Activated T-cell treated with anti-CD3 and anti-CD28 coated beads, Interleukin-2, amount 50 U/mL, for 24 hours (primary cell): ENCODE measurements at regions not wholly inside any gene's neighbourhood (a gene's known extent, or its start where the extent isn't known, plus 50 kb on each side); places are given as distances from the start of the nearest gene placed in this dataset.

Experiments used
- DNase-seq: peaks from one replicate; pipeline ENCODE4 v3.0.0-alpha.2; 2020
- H3K27ac Mint-ChIP-seq: 2 replicates; pipeline ENCODE4 v1.8.0; 2020; ENCODE audit warnings: mild to moderate bottlenecking, mixed read lengths
- H3K27me3 Mint-ChIP-seq: 2 replicates; pipeline ENCODE4 v1.8.0; 2020; ENCODE audit warnings: mixed read lengths
- H3K36me3 Mint-ChIP-seq: 2 replicates; pipeline ENCODE4 v1.8.0; 2020; ENCODE audit warnings: low read depth, mixed read lengths
- H3K4me1 Mint-ChIP-seq: 2 replicates; pipeline ENCODE4 v1.8.0; 2020; ENCODE audit warnings: low read depth, mixed read lengths
- H3K4me3 Mint-ChIP-seq: 2 replicates; pipeline ENCODE4 v1.8.0; 2020; ENCODE audit warnings: mild to moderate bottlenecking, moderate library complexity, mixed read lengths
- H3K9me3 Mint-ChIP-seq: 2 replicates; pipeline ENCODE4 v1.8.0; 2020; ENCODE audit warnings: mixed read lengths

DNA sequence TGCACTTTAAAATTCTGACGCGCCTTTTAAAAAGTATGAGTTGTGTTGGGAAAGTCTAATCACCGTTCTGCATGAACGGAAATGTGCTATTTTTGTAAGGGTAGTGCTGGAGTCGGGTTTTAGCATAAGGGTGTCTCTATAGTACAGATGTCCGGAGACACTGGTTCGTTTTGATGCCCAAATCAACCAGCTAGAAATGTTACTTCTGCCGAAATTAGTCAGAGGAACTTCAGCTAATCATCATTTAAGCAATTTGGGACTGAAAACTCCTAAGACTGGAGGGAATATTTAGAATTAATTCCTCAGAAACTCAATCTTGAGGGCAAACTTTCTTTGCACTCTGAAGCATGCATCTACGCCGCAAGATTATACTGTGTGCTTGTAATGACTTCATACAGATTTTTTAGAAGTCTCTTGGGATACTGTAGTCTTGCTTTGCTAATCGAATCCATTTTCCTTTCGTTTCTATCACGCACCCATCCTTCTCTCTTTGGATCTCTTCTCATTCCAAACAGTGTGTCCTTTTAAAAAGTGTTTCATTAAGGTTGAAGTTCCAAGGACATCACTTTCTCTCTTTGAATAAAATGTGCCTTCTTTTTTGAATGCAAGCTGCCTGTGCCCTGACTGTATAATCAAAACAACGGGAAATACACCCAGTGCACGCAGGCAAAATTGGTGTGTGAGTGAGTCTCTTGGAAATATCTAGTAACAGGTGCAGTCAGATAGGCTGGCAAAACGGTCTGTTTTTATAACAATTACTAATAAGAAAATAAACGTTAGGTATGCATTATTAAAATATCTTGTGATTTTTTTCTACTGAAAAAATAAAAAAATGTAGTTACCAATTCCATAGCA is 270.9 kb upstream of the TCF4 start:
- DNase-seq: no peak
- Mint-ChIP-seq H3K27me3 (no peaks in the 10 kb centered on the region), H3K4me3 (no peak overlapping the region), H3K27ac (no peak overlapping the region), H3K36me3 (no peaks in the 10 kb centered on the region), H3K4me1 (no peaks in the 10 kb centered on the region), H3K9me3 (peaks cover 3% of the 10 kb centered on the region)

DNA sequence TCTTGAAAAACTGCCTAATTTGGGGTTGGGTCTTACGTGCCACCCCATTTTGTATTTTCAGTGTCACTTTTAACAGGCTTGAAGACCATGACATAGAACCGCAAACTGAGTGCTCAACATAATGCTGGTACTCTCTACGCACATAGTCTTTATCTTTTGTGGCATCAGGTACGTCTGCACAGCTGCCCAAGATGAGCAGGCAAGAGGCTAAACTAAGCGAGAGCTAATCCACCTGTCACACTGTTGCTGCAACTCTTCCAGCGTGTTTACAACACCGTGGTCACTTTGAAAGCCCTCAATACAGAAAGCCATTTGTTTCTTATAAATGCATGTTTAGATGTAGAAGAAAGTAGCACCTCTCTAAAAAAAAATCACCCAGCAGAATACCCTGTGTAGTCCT is 270.0 kb upstream of the TCF4 start:
- no peaks in the 10 kb centered on the region for H3K27me3 Mint-ChIP-seq
- DNase-seq: no peak
- H3K27ac Mint-ChIP-seq: no peak overlapping the region
- no peaks in the 10 kb centered on the region for H3K9me3 Mint-ChIP-seq
- H3K4me3 Mint-ChIP-seq: no peak overlapping the region
- H3K36me3 Mint-ChIP-seq: no peaks in the 10 kb centered on the region
- H3K4me1 Mint-ChIP-seq: no peaks in the 10 kb centered on the region

DNA sequence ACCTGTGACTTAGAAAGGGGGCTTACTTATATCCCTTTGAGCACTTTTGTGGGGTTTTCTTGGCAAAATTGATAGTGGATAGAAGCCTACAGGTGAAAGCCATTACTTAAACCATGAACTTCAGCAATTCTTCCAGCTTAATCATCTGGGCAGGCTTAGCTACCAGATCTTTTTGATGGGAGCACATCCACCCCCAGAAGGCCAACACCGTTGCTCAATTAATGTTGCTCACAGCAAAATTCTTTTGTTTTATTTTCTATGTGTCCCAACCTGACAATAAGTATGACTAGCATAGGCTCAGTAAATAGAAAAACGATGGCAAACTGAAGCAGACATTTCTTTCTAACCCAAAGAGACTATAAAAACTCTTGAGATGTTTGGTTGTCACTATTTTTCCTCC is 269.4 kb upstream of the TCF4 start:
- Mint-ChIP-seq H3K4me1 (no peaks in the 10 kb centered on the region), H3K27me3 (no peaks in the 10 kb centered on the region), H3K4me3 (no peak overlapping the region), H3K36me3 (no peaks in the 10 kb centered on the region), H3K9me3 (peaks cover 2% of the 10 kb centered on the region), H3K27ac (no peak overlapping the region)
- DNase-seq: no peak

DNA sequence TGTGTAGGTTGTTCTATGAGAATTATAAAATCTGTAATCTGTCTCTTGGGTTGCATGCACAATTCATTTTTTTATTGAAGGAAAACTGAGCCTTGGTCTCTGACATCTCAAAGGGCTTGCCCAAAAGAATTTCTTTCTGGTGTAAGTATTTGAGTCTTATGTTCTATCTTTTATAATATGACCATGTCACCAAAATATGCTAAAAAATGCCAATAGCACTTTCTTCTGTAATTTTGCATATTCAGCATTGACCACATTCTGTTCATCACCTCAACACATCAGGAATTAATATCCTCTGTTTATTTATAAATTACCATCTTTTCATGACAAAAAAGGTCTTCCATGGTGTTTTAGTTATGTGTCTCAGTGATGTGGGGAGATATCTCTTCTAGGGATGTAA is 268.7 kb upstream of the TCF4 start:
- Mint-ChIP-seq H3K9me3 (peaks cover 2% of the 10 kb centered on the region), H3K4me3 (no peak overlapping the region), H3K27ac (no peak overlapping the region), H3K27me3 (no peaks in the 10 kb centered on the region), H3K36me3 (no peaks in the 10 kb centered on the region), H3K4me1 (no peaks in the 10 kb centered on the region)
- DNase-seq: no peak

DNA sequence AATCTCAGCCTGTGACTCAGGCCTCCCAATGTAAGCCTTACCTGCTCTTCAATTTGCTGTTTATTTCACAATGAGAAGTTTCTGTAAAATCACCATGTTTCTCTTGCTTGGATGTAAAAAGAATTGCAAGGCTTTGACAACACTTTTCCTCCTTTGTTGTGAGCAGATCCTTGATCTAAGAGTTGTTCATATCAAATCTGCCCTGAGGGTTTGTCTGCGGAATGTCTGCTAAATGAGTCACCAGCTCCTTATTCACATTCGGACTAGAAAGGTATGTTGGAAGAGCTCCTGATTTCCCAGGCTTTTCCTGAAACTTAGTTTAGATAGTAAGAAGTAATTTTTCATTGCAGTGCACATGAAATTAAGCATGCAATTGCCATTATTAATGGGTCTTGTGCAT is 268.2 kb upstream of the TCF4 start:
- no peak for DNase-seq
- Mint-ChIP-seq H3K27ac (no peak overlapping the region), H3K9me3 (peaks cover 2% of the 10 kb centered on the region), H3K4me3 (no peak overlapping the region), H3K4me1 (no peaks in the 10 kb centered on the region), H3K36me3 (no peaks in the 10 kb centered on the region), H3K27me3 (no peaks in the 10 kb centered on the region)

DNA sequence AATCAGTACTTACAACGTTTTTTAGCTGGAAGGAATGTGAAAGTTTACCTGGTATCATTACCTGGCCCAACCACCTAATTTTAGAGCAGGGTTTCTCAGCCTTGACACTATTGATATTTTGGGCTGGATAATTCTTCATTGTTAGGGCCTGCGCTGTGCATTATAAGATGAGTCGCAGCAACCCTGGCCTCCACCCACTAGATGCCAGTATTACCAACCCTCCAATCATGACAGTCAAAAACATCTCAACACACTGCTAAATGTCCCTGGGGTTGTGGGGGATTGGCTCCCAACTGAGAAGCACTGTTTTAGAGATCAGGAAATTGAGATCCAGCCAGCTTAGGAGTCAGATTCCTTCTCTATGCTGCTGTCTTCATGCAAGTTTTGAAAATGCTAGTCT is 265.3 kb upstream of the TCF4 start:
- Mint-ChIP-seq H3K4me1 (no peaks in the 10 kb centered on the region), H3K9me3 (peaks cover 4% of the 10 kb centered on the region), H3K4me3 (no peak overlapping the region), H3K27me3 (no peaks in the 10 kb centered on the region), H3K36me3 (no peaks in the 10 kb centered on the region), H3K27ac (no peak overlapping the region)
- DNase-seq: no peak

DNA sequence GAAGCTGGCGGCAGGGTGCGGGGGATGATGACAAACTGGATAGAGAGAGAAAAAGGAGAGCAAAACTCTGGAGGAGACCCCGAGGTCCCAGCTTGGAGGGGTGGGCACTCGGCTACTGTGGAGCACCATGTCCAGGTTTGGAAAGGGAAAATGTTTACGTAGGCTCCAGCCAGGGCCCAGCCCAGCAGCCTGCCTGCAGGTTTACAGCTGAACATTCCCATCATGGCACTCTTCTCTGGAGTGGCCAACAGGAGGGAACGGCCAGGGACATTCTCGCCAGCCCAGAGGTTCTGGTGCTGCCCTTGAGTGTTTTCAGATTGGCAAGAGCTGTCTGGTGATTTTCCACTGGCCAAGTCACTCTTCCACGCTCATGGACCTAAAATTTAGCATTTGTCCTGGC is 262.9 kb upstream of the TCF4 start:
- Mint-ChIP-seq H3K27ac (no peak overlapping the region), H3K4me1 (no peaks in the 10 kb centered on the region), H3K27me3 (no peaks in the 10 kb centered on the region), H3K9me3 (peaks cover 4% of the 10 kb centered on the region), H3K4me3 (no peak overlapping the region), H3K36me3 (no peaks in the 10 kb centered on the region)
- DNase-seq: no peak

DNA sequence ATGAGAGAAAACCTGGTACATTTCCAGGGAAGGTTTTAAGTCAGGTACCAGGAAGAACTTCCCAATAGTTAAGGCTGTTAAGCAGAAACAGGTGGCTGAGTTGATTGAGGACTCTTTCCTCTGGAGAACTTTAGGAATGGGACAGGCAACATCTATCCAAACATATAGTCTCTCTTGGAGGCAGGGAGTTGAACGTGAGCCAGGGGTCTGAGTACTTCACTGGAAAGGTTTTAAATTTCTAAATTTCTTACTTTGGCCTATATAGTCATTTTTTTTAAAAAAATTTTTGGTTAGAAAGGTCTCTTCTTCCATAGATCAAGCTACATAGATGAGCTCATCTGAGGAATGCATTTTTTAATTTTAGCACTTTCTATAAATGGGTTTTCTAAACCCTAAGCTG is 261.4 kb upstream of the TCF4 start:
- no peak for DNase-seq
- no peaks in the 10 kb centered on the region for H3K4me1 Mint-ChIP-seq
- no peak overlapping the region for H3K4me3 Mint-ChIP-seq
- H3K27me3 Mint-ChIP-seq: no peaks in the 10 kb centered on the region
- H3K27ac Mint-ChIP-seq: no peak overlapping the region
- H3K36me3 Mint-ChIP-seq: no peaks in the 10 kb centered on the region
- H3K9me3 Mint-ChIP-seq: peaks cover 4% of the 10 kb centered on the region

DNA sequence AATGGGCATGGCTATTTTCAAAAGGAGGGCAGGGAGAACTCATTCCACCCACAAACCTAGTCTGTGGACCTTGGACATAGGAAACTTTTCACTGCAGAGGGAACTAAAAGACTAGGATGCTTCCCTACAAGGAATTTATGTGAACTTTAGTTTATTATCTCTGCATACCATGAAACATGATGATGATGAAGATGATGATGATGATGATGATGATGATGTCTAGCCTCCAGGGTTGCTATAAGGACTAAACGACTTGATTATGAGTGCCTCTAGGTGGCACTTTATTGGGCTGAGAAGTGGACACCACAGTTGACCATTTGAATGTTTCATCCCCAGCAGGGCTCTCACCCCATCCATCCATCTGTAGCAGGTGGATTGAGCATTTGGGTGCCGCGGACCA is 260.0 kb upstream of the TCF4 start:
- Mint-ChIP-seq H3K27me3 (no peaks in the 10 kb centered on the region), H3K27ac (no peak overlapping the region), H3K4me3 (no peak overlapping the region), H3K4me1 (no peaks in the 10 kb centered on the region), H3K9me3 (peaks cover 4% of the 10 kb centered on the region), H3K36me3 (no peaks in the 10 kb centered on the region)
- no peak for DNase-seq

DNA sequence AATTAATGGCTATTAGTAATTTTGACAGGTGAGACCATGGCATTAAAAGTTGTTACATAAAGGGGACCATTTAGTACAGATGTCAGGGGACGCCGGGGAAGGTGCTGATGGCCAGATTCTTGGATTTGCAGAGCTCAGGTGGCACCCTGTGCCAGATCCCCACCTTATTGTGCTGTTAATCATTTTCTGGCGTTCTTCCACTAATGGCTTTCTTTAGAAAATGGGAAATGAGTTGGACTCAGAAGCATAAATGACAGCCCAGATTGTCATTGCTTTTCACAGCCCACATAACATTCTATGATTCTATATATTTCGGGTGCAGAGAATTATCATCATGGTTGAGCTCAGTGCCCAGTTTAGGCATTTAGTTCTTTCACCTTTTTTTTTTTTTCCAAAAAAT is 257.2 kb upstream of the TCF4 start:
- no peaks in the 10 kb centered on the region for H3K27me3 Mint-ChIP-seq
- no peak overlapping the region for H3K4me3 Mint-ChIP-seq
- no peaks in the 10 kb centered on the region for H3K4me1 Mint-ChIP-seq
- no peak overlapping the region for H3K27ac Mint-ChIP-seq
- no peak for DNase-seq
- H3K36me3 Mint-ChIP-seq: no peaks in the 10 kb centered on the region
- peaks cover 3% of the 10 kb centered on the region for H3K9me3 Mint-ChIP-seq

DNA sequence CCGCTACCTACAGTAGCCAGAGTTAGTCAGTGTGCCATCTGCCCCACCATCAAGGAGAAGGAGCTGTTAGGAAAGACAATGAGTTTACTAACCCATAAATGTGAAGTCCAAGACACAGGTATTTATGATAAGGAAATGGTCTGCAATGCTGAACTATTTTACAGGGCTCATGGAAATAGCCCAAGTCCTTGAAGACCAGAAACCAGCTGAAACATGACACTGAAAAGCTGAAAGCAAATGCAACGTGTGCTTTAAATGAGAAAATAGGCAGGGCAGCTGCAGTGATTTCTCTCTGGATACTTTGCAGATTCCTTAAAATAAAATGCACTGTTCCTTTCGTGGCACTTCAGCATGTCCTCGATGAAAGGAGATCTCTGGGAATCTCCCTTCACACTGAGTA is 256.4 kb upstream of the TCF4 start:
- Mint-ChIP-seq H3K9me3 (peaks cover 10% of the 10 kb centered on the region), H3K27me3 (no peaks in the 10 kb centered on the region), H3K27ac (no peak overlapping the region)

DNA sequence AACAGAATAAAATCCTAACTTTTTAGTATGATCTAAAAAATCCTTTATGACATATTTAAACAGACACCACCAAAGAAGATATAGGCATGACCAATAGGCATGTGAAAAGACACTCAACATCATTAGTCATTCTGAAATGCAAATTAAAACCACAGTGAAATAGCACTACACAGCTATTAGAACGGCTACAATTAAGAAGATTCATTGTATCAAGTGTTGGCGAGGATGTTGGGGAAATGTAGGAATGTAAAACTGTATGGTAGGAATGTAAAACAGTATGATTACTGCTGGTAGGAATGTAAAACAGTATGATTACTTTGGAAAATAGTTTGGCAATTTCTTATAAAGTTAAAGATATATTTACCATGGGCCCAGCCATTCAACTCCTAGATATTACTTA is 253.3 kb upstream of the TCF4 start:
- Mint-ChIP-seq H3K4me3 (no peak overlapping the region), H3K9me3 (peaks cover 20% of the 10 kb centered on the region), H3K27me3 (no peaks in the 10 kb centered on the region), H3K4me1 (no peaks in the 10 kb centered on the region), H3K27ac (no peak overlapping the region), H3K36me3 (no peaks in the 10 kb centered on the region)
- DNase-seq: no peak

More for the DNA sequence above, 256.4 kb upstream of the TCF4 start:
- H3K4me3 Mint-ChIP-seq: no peak overlapping the region
- no peak for DNase-seq
- H3K36me3 Mint-ChIP-seq: no peaks in the 10 kb centered on the region
- no peaks in the 10 kb centered on the region for H3K4me1 Mint-ChIP-seq

DNA sequence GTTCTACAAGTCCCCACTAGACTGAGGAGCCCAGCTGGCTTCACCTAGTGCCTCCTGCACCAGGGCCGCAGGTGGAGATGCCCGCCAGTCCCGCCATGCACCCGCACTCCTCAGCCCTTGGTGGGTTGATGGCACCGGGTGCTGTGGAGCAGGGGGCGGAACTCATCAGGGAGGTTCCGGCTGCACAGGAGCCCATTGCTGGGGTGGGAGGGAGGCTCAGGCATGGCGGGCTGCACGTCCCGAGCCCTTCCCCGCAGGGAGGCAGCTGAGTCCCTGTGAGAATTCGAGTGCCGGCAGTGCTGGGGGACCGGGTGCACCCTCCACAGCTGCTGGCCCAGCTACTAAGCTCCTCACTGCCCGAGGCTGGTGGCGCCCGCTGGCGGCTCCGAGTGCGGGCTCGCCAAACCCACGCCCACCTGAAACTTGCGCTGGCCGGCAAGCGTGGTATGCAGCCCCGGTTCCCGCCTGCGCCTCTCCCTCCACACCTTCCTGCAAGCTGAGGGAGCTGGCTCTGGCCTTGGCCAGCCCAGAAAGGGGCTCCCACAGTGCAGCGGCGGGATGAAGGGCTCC is 252.7 kb upstream of the TCF4 start:
- DNase-seq: no peak
- Mint-ChIP-seq H3K4me1 (no peaks in the 10 kb centered on the region), H3K36me3 (no peaks in the 10 kb centered on the region), H3K27me3 (no peaks in the 10 kb centered on the region), H3K27ac (no peak overlapping the region), H3K4me3 (no peak overlapping the region), H3K9me3 (peaks cover 20% of the 10 kb centered on the region)

DNA sequence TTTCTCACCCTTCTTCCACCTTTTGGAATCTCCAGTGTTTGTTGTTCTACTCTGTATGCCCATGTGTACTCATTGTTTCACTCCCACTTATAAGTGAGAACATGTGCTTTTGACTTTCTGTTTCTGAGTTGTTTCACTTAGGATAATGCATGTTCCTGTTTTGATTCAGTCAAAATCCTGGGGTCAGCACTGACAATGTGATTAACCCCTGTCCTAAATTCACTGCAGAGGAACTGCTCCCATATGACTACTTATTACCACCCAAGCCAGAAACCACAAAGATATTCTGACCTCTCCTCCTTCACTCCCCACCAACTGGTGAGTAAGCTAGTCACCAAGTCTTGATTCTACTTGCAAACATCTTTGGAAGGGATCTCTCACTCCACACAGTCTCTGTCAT is 251.4 kb upstream of the TCF4 start:
- Mint-ChIP-seq H3K27ac (no peak overlapping the region), H3K4me1 (no peaks in the 10 kb centered on the region), H3K36me3 (no peaks in the 10 kb centered on the region), H3K4me3 (no peak overlapping the region), H3K9me3 (peaks cover 25% of the 10 kb centered on the region), H3K27me3 (no peaks in the 10 kb centered on the region)
- no peak for DNase-seq

DNA sequence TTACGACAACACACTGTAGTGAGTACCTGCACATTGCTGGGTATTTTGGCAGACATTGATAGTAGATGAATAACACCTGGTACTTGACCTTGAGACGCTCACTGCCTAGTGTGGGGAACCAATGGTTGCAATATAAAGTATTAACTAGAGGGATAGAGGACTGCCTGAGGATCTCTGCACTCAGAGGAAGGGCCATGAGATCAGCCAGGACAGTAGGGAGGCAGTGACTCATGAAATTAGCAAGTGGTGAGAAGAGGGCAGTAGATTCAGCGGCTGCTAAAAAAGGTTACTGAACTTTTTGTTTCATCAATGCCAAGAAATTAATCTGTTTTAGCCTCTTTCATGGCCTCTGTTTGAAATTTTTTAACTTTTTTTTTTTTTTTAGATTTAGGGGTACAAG is 250.8 kb upstream of the TCF4 start:
- no peaks in the 10 kb centered on the region for H3K4me1 Mint-ChIP-seq

More for the DNA sequence above, 250.8 kb upstream of the TCF4 start:
- no peaks in the 10 kb centered on the region for H3K27me3 Mint-ChIP-seq
- H3K27ac Mint-ChIP-seq: no peak overlapping the region
- peaks cover 26% of the 10 kb centered on the region for H3K9me3 Mint-ChIP-seq
- H3K36me3 Mint-ChIP-seq: no peaks in the 10 kb centered on the region
- no peak overlapping the region for H3K4me3 Mint-ChIP-seq
- no peak for DNase-seq
